Fibroblast of lung (primary cell): ENCODE measurements at regions not wholly inside any gene's neighbourhood (a gene's known extent, or its start where the extent isn't known, plus 50 kb on each side); places are given as distances from the start of the nearest gene placed in this dataset.

Source experiments
- EZH2 ChIP-seq: IDR thresholded peaks from 2 replicates; pipeline ENCODE4 v1.5.1; 2012; ENCODE audit warnings: low read length, control low read depth, mild to moderate bottlenecking; ENCODE audit errors: missing control alignments
- TF ChIP-seq, protein P1 (sequence below), 2 donors: IDR thresholded peaks in 1 of 2; conservative IDR thresholded peaks in 1 of 2; 1 replicate in 1 of 2; 2 replicates in 1 of 2; pipeline ENCODE4 v1.5.1; 2011 to 2012; ENCODE audit warnings: low read length in 2 of 2, control low read depth in 1 of 2, inconsistent platforms in 1 of 2, low read depth in 1 of 2, mild to moderate bottlenecking in 1 of 2

DNA sequence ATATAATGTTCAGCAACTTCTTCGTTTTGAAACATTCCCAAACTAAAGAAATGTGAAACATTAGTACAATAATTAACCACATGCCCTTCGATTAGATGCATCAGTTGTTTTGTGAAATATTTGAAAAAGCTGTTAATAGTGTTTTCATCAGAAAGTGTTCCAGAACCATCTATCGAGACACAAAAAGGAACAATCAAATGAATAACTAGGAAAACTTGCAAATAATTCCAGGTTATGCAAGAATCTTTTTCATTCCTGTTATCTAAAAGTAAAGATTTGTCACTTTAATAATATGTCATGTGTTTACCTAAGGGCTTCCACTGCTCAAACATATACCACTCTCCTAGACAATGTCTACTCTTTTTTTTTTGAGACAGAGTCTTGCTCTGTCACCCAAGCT is 904.2 kb upstream of the MIR17HG start:
- TF ChIP-seq, protein P1, sequence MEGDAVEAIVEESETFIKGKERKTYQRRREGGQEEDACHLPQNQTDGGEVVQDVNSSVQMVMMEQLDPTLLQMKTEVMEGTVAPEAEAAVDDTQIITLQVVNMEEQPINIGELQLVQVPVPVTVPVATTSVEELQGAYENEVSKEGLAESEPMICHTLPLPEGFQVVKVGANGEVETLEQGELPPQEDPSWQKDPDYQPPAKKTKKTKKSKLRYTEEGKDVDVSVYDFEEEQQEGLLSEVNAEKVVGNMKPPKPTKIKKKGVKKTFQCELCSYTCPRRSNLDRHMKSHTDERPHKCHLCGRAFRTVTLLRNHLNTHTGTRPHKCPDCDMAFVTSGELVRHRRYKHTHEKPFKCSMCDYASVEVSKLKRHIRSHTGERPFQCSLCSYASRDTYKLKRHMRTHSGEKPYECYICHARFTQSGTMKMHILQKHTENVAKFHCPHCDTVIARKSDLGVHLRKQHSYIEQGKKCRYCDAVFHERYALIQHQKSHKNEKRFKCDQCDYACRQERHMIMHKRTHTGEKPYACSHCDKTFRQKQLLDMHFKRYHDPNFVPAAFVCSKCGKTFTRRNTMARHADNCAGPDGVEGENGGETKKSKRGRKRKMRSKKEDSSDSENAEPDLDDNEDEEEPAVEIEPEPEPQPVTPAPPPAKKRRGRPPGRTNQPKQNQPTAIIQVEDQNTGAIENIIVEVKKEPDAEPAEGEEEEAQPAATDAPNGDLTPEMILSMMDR (conservative IDR thresholded peaks at IDR 0.05 in 1 of 2, IDR thresholded peaks at IDR 0.05 in 1 of 2; ENCODE audit: low read depth in 1 of 2, low read length in 2 of 2) = no peak
- TF ChIP-seq EZH2 = no peak
